ENCODE measurements at regions not wholly inside any gene's neighbourhood (a gene's known extent, or its start where the extent isn't known, plus 50 kb on each side); places are given as distances from the start of the nearest gene placed in this dataset.

DNA sequence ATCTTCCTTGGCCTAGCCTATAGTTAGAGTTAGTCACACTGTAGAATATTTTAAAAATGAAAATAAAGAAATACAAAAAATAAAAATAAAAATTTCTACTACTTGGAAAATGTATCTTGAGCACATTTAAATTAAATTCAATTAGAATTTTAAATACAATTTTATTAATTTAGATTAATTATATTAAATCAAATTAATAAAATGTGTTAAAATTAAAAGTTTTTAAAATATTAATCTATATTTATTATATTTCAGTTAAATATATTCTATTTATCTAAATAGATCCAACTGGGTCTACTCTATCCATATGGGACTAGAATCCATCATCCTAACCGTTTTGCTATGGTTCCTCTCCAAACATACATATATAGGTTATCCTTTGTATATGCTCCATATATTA is 588.3 kb upstream of the TMPRSS15 start:
- H3K9me3 Mint-ChIP-seq: peaks cover 13% of the 10 kb centered on the region
- TF ChIP-seq, protein P1, sequence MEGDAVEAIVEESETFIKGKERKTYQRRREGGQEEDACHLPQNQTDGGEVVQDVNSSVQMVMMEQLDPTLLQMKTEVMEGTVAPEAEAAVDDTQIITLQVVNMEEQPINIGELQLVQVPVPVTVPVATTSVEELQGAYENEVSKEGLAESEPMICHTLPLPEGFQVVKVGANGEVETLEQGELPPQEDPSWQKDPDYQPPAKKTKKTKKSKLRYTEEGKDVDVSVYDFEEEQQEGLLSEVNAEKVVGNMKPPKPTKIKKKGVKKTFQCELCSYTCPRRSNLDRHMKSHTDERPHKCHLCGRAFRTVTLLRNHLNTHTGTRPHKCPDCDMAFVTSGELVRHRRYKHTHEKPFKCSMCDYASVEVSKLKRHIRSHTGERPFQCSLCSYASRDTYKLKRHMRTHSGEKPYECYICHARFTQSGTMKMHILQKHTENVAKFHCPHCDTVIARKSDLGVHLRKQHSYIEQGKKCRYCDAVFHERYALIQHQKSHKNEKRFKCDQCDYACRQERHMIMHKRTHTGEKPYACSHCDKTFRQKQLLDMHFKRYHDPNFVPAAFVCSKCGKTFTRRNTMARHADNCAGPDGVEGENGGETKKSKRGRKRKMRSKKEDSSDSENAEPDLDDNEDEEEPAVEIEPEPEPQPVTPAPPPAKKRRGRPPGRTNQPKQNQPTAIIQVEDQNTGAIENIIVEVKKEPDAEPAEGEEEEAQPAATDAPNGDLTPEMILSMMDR (conservative IDR thresholded peaks at IDR 0.05): no peak
- H3K36me3 ChIP-seq (ENCODE audit: control insufficient read depth, insufficient read depth, low read length): no peaks in the 10 kb centered on the region
- WGBS, 2 experiments (ENCODE audit: insufficient coverage in 1 of 2, insufficient read length in 1 of 2): 90% methylated on average over 1 of the region's 1 CpG; no CpG with 5 or more reads in 1 of the 2 experiments
- no peak overlapping the region for H3K4me3 Mint-ChIP-seq
- no peak overlapping the region for H3K4me3 ChIP-seq (ENCODE audit: low read length)
- H3K27me3 ChIP-seq (ENCODE audit: control insufficient read depth, insufficient read depth, low read length, poor library complexity, severe bottlenecking): no peaks in the 10 kb centered on the region
- no peaks in the 10 kb centered on the region for H3K36me3 Mint-ChIP-seq (ENCODE audit: low read depth)
- H3K27ac ChIP-seq (ENCODE audit: low read depth, low read length): no peak overlapping the region
- H3K4me1 Mint-ChIP-seq: no peaks in the 10 kb centered on the region
- H3K4me1 ChIP-seq (ENCODE audit: control insufficient read depth, insufficient read depth, low read length): no peaks in the 10 kb centered on the region
- no peaks in the 10 kb centered on the region for H3K27me3 Mint-ChIP-seq (ENCODE audit: insufficient read depth)
- H3K9me3 ChIP-seq (ENCODE audit: control insufficient read depth, low read length): no peaks in the 10 kb centered on the region
- no peak overlapping the region for H3K27ac Mint-ChIP-seq
- no peak for DNase-seq
- no peak overlapping the region for H3K9ac ChIP-seq (ENCODE audit: extremely low read depth, low read length, poor library complexity, severe bottlenecking)

DNA sequence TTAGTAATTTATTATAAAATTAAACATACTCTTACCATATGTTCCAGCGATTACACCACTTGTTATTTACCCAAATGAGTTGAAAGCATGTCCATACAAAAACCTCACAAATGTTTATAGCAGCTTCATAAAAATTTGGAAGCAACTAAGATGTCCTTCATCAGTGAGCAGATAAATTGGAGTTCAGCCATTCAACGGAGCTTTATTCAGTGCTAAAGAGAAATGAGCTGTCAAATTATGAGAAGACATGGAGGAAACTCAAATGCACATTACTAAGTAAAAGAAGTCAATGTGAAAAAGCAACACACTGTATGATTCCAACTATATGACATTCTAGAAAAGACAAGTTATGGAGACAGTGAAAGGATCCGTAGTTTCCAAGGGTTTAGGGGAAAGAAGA is 606.7 kb upstream of the TMPRSS15 start:
- H3K4me3 ChIP-seq (ENCODE audit: low read length): no peak overlapping the region
- Mint-ChIP-seq H3K27me3 (ENCODE audit: insufficient read depth) (no peaks in the 10 kb centered on the region), H3K4me3 (no peak overlapping the region), H3K27ac (no peak overlapping the region), H3K36me3 (ENCODE audit: low read depth) (no peaks in the 10 kb centered on the region), H3K9me3 (no peaks in the 10 kb centered on the region), H3K4me1 (peaks cover 7% of the 10 kb centered on the region)
- DNase-seq: no peak
- 80 to 97% methylated on average over 1 to 3 of the region's 3 CpGs for WGBS, 2 experiments (ENCODE audit: insufficient coverage in 1 of 2, insufficient read length in 1 of 2)
- no peak overlapping the region for H3K27ac ChIP-seq (ENCODE audit: low read depth, low read length)
- no peaks in the 10 kb centered on the region for H3K4me1 ChIP-seq (ENCODE audit: control insufficient read depth, insufficient read depth, low read length)
- H3K9ac ChIP-seq (ENCODE audit: extremely low read depth, low read length, poor library complexity, severe bottlenecking): no peak overlapping the region
- H3K9me3 ChIP-seq (ENCODE audit: control insufficient read depth, low read length): no peaks in the 10 kb centered on the region
- TF ChIP-seq, protein P1 (conservative IDR thresholded peaks at IDR 0.05): no peak
- no peaks in the 10 kb centered on the region for H3K27me3 ChIP-seq (ENCODE audit: control insufficient read depth, insufficient read depth, low read length, poor library complexity, severe bottlenecking)
- H3K36me3 ChIP-seq (ENCODE audit: control insufficient read depth, insufficient read depth, low read length): no peaks in the 10 kb centered on the region

DNA sequence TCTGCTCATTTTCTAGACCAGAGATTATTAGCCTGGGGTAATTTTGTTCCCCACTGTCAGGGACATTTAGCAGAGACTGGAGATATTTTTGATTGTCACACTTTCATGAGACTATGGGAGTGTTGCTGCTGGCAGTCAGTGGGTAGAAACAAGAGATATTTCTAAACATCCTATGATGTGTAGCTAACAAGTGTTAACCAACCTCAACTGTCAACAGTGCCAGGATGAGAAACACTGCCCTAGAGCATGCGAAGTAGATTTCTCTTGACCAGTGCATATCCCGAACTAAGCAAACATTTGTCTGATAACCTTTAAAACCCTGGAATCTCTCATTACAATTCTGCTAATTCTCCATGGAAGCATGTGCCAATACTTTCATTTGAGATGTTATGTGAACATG is 607.4 kb upstream of the TMPRSS15 start:
- Histone ChIP-seq H3K4me3 (ENCODE audit: low read length) (no peak overlapping the region), H3K9ac (ENCODE audit: extremely low read depth, low read length, poor library complexity, severe bottlenecking) (no peak overlapping the region), H3K4me1 (ENCODE audit: control insufficient read depth, insufficient read depth, low read length) (no peaks in the 10 kb centered on the region), H3K27me3 (ENCODE audit: control insufficient read depth, insufficient read depth, low read length, poor library complexity, severe bottlenecking) (no peaks in the 10 kb centered on the region), H3K36me3 (ENCODE audit: control insufficient read depth, insufficient read depth, low read length) (no peaks in the 10 kb centered on the region), H3K27ac (ENCODE audit: low read depth, low read length) (no peak overlapping the region), H3K9me3 (ENCODE audit: control insufficient read depth, low read length) (no peaks in the 10 kb centered on the region)
- TF ChIP-seq, protein P1 (conservative IDR thresholded peaks at IDR 0.05): no peak
- Mint-ChIP-seq H3K27me3 (ENCODE audit: insufficient read depth) (no peaks in the 10 kb centered on the region), H3K4me1 (peaks cover 7% of the 10 kb centered on the region), H3K9me3 (no peaks in the 10 kb centered on the region), H3K27ac (no peak overlapping the region), H3K36me3 (ENCODE audit: low read depth) (no peaks in the 10 kb centered on the region), H3K4me3 (no peak overlapping the region)
- 93% methylated on average over 2 of the region's 2 CpGs; no CpG with 5 or more reads in 1 of the 2 experiments for WGBS, 2 experiments (ENCODE audit: insufficient coverage in 1 of 2, insufficient read length in 1 of 2)
- no peak for DNase-seq

Data from endodermal cell (in vitro differentiated cells).